ENCODE measurements at regions not wholly inside any gene's neighbourhood (a gene's known extent, or its start where the extent isn't known, plus 50 kb on each side); places are given as distances from the start of the nearest gene placed in this dataset.
"Not testable (repeated sequence)": the region's sequence is repeated elsewhere in the genome, so short reads cannot be mapped to it uniquely, and the experiment has no call there.

DNA sequence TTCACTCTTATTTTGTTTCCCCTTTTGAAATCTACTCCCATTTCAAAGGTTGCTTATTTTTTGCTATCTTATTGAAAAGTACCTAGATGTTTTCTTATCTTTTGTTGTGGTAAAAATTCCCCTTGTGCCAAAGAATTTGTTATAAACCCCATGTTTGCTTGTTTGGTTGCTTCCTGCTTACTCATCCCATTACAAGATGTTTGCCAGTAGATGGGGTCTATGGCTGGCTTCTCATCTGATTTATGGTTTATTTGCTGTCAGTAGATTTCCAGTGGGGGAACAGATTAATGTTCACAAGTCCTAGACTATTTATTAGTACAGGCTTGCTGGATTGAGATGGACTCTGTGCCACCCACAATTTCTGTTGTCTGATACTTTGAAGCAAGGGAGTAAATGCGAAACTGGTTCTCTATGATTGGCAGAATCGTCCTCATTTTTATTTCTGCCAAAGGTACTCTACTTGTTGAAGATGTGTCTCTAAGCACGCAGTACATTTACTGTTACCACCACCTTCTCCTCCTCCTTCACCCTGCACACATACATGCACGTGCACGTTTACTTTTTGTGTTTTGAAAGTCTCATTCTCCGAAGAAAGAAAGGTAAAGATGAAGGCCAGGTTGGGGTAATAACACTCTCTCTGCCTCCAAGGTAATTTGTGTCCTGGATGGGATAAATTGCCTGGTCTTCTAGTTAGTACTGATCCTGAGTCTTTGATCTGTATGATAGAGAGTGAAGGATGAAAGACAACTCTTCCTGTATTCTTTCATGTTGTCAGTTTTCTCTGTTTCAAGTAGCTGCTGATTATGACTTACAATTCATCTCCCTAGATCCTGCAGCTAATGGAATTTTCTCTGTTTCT, 117.2 kb upstream of the ATP2B1 start:
- no peak for DNase-seq (ENCODE audit: low read depth in 4 of 4, low spot score in 2 of 4)

GRCh38 chr12:89824822-89825221, 116.2 kb upstream of the ATP2B1 start:
- DNase-seq (ENCODE audit: low read depth in 4 of 4, low spot score in 2 of 4) = no peak

DNA sequence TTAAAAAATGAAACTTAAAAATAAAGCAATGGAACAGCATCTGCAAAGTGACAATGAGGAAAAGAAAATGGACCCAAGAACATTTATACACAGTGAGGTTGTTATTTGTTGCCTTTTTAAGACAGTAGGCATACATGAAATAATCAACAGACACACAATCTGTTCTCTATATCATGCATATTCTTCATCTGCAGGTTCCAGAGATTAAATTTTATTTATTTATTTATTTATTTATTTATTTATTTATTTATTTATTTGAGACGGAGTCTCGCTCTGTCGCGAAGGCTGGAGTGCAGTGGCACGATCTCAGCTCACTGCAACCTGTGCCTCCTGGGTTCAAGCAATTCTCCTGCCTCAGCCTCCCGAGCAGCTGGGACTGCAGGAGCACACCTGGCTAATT, 114.4 kb upstream of the ATP2B1 start:
- DNase-seq (ENCODE audit: low read depth in 4 of 4, low spot score in 2 of 4) = not testable (repeated sequence)

- no peak for DNase-seq (ENCODE audit: low read depth in 4 of 4, low spot score in 2 of 4)
Measured at GRCh38 chr12:89821896-89822295, 113.3 kb upstream of the ATP2B1 start.

DNA sequence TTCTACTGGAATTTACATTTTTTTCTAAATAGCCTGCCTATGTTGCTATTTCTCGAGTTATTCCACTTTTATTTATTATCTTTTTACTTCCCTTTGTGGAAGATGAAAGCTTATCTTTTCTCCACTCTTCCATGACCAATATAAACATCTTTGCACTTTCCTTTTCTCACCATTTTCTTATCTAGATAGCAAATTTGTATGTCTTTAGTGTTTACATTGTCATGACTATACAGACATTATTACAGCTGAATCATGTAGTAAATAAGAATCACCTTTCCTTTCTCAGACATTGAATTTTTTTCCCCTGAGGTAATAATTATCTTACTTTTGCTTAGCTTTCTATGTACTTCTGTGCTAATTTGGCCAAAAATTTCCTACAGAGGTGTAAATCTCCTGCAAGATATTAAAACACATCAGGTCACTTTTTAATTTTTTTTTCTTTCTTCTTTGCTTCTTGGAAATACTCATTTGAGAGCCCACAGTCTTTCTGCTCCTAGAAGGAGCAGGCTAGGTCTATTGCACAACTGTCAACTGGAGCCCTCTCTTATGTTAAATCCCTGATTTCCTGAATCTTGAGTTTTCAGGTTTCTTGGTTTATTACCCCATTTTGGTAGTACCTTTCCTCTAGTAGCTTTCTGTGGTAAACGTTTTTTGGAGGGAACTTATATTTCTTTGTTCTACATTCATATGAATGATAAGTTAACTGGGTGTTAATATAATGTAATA, 109.0 kb upstream of the ATP2B1 start:
- no peak for DNase-seq (ENCODE audit: low read depth in 4 of 4, low spot score in 2 of 4)

DNA sequence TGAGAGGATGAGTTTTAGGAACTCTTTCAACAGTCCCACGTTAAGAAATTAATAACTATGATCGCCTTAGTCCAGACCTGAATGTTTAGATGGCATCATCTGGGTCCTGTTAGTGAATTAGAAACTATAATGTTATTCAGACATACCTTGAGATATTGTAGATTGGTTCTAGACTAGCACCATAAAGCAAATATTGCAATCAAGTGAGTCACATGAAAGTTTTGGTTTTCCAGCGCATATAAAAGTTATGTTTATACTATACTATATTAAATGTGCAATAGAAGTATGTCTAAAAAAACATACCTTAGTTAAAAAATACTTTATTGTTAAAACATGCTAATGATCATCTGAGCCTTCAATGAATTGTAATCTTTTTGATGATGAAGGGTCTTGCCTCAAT, 106.6 kb upstream of the ATP2B1 start:
- DNase-seq (ENCODE audit: low read depth in 4 of 4, low spot score in 2 of 4) = no peak

DNA sequence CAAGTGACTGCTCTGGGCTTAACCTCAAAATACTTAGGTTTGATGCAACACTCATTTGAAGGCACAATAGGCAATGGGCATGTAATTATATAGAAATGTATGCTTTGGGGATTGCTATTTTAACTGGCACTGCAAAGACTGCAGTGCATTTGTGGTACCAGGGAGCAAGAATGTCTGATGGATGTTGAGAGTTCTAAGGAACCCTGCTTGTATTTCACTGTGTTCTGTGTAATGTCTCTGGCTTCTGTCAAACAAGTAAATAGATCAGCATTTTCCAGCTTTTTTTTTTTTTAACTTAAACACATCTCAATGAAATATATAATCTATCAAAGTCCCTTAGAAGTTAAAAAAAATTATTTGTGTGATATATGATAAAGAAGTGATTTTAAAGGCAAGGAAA, 94.8 kb upstream of the ATP2B1 start:
- DNase-seq (ENCODE audit: low read depth in 4 of 4, low spot score in 2 of 4) = no peak

- no peak for DNase-seq (ENCODE audit: low read depth in 4 of 4, low spot score in 2 of 4)
Measured at GRCh38 chr12:89801284-89801683, 92.6 kb upstream of the ATP2B1 start.

DNA sequence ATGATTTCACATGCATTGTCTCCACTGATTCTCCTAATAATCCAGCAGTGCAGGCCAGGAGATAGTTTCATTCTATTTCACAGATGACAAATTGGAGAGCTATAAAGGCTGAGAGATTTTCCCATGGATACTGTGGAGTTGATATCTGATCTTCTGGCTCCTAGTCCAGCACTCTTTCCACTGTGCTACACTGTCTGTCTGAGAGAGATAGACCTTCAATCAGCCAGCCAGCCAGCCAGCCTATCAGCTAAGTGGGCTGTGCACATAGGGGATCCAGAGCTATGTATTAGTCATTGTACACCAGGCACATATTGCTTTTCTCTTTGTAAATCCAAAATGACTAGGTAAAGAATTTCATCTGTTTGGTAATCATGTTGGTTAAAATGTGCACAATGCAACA, 91.8 kb upstream of the ATP2B1 start:
- no peak for DNase-seq (ENCODE audit: low read depth in 4 of 4, low spot score in 2 of 4)

GRCh38 chr12:89799316-89799715, 90.7 kb upstream of the ATP2B1 start:
- DNase-seq (ENCODE audit: low read depth in 4 of 4, low spot score in 2 of 4) = no peak

DNA sequence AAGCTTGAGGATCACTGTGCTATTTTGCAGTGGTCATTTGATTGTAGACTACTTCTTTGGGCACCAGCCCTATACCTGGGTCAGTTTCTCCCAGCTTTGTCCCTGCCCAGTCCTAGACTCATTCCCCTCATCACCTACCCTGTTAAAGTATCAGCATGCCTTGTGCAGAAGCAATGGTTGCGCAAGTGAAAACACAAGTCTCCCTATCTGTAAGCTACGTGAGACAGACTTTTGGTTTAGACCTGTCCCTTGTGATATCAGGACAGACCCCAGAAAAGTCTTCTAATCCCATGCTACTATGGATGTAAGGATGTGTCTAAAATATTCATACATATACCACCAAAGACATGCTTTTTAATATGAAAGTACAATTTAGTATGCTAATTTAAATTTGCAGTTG, 88.8 kb upstream of the ATP2B1 start:
- no peak for DNase-seq (ENCODE audit: low read depth in 4 of 4, low spot score in 2 of 4)

- no peak for DNase-seq (ENCODE audit: low read depth in 4 of 4, low spot score in 2 of 4)
Measured at GRCh38 chr12:89796798-89797382, 88.3 kb upstream of the ATP2B1 start.

DNA sequence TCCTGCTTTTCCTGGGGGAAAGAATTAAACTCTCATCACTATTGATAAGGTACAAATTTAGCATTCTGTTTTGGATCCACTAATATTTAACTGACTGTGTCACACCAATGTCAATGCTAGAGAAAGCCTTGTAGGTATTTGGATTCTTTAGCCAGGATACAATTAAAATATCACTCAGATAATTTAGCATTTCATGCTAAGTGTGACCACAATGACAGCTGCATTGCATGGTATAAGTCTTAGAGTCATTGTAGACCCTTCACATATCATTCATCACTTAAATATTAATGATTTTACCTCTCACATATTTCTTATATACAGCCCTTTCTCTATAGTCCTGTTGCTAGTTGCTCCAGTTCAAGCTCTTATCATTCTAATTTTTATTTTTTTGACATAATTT, 85.3 kb upstream of the ATP2B1 start:
- DNase-seq (ENCODE audit: low read depth in 4 of 4, low spot score in 2 of 4) = no peak

DNA sequence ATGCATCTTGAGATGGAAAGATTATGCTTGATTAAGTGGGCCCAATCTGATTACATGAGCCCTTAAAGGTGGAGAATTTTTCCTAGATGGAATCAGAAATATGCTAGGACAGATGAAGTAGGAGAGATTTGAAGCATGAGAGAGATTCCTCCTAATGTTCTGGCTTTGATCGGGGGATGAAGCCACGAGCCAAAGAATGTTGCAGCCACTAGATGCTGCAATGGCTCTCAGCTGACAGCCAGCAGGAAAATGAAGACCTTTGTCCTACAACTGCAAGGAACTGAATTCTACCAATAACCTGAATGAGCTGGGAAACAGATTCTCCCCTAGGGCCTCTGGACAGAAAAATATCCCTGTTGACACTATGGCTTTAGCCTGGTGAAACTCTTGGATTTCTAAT, 82.6 kb upstream of the ATP2B1 start:
- DNase-seq (ENCODE audit: low read depth in 4 of 4, low spot score in 2 of 4) = no peak

DNA sequence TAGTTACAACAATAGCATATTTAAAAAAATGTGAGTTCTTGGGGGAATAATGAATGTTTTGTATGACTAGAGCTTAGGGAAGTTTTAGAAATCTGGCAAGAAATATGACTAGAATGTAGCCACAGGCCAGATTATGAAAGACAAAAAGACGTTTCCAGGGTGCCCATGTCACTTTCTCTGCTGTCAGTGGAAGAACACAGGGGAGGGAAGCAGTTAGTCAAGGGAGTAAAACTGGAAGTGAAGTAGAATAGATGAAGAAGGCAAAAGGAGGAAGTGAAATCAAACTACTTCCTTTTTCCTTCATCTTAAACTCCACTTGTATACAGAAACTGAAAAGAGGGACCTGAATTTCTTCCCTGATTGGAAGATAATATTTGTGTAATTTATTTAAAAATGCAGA, 81.2 kb upstream of the ATP2B1 start:
- DNase-seq (ENCODE audit: low read depth in 4 of 4, low spot score in 2 of 4) = no peak

DNA sequence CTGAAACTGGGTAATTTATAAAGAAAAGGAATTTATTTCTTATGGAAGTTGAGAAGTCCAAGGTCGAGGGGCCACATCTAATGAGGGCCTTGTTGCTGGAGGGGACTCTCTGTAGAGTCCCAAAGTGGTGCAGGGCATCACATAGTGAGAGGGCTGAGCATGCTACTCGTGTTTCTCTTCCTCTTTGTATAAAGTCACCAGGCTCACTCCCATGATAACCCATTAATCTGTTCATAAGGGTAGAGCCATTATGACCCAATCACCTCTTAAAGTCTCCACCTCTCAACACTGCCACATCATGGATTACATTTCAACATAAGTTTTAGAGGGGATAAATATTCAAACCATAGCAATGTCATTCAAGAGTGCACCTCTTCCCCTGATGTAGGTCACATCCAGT, 79.1 kb upstream of the ATP2B1 start:
- DNase-seq (ENCODE audit: low read depth in 4 of 4, low spot score in 2 of 4) = no peak

- no peak for DNase-seq (ENCODE audit: low read depth in 4 of 4, low spot score in 2 of 4)
Measured at GRCh38 chr12:89786177-89786810, 77.7 kb upstream of the ATP2B1 start.

GRCh38 chr12:89783359-89784060, 74.9 kb upstream of the ATP2B1 start:
- DNase-seq (ENCODE audit: low read depth in 4 of 4, low spot score in 2 of 4) = peak in 1 of 4 donors; percentile 13

- no peak for DNase-seq (ENCODE audit: low read depth in 4 of 4, low spot score in 2 of 4)
Measured at GRCh38 chr12:89782807-89783206, 74.2 kb upstream of the ATP2B1 start.

DNA sequence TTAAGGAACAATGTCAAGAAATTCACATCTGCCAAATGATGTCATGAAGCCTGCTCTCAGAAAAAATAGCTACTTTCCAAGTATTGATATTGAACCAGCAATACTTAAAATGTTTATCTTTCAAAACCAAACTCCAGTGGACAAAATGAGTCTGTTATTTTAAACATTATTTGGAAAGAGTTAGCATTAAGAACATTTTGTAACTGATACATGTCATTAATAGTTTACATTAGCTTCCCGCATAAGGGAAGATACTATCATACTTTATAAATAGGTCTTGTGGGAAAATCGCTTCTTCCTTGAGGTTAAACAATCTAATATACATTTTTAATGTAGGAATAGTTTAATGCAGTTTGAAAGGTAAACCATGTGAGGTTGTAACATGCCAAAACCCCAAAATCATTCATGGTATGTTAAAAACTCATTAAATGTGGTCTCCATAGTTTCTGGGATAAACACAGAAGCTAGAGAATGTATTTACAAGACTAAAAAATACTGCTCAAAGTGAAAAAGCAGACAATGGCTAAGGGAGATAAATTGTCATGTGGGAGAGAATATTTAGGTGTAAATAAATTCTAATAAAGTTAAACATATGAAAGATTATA, 73.4 kb upstream of the ATP2B1 start:
- no peak for DNase-seq (ENCODE audit: low read depth in 4 of 4, low spot score in 2 of 4)

Data from left renal cortex interstitium (tissue), 4 donors.